K562 (cell line): ENCODE measurements at regions not wholly inside any gene's neighbourhood (a gene's known extent, or its start where the extent isn't known, plus 50 kb on each side); places are given as distances from the start of the nearest gene placed in this dataset.

Experiments used
- BRF1 ChIP-seq: IDR thresholded peaks from 3 replicates; pipeline ENCODE4 v1.6.1; 2011; ENCODE audit warnings: borderline replicate concordance, mild to moderate bottlenecking; ENCODE audit not compliant: insufficient read length; ENCODE audit errors: extremely low read depth
- CHCHD3 ChIP-seq: fragments of 250-450 bp; sonication (Bioruptor Pico); IDR thresholded peaks from 2 replicates; pipeline ENCODE4 v2.1.2; 2022; ENCODE audit warnings: mild to moderate bottlenecking
- CHD1 ChIP-seq: fragments of 200-600 bp; sonication (generic); IDR thresholded peaks from one replicate; pipeline ENCODE4 v1.6.1; 2012; ENCODE audit warnings: mild to moderate bottlenecking, moderate library complexity, low read length, inconsistent platforms
- E4F1 ChIP-seq: fragments of 250-450 bp; sonication (Bioruptor Pico); IDR thresholded peaks from 2 replicates; pipeline ENCODE4 v1.5.0; 2021; ENCODE audit warnings: mild to moderate bottlenecking, borderline replicate concordance
- FOXK2 ChIP-seq, 2 experiments: fragments of 450-650 bp; IDR thresholded peaks in 1 of 2; conservative IDR thresholded peaks in 1 of 2; 2 replicates each; pipeline ENCODE4 v1.6.1; 2016; ENCODE audit warnings: low read depth in 2 of 2, mild to moderate bottlenecking in 1 of 2
- GTF2E2 ChIP-seq: fragments of 200-800 bp; sonication (Bioruptor generic); IDR thresholded peaks from 2 replicates; pipeline ENCODE4 v1.6.1; 2016; ENCODE audit warnings: missing genetic modification characterization, missing compliant biosample characterization
- HNRNPH1 ChIP-seq: fragments of 200-400 bp; formaldehyde crosslinking; optimal IDR thresholded peaks from 2 replicates; pipeline ENCODE3; 2017; ENCODE audit warnings: low read depth, mild to moderate bottlenecking, low read length, moderate library complexity
- JUND ChIP-seq, 2 experiments: IDR thresholded peaks; 2 replicates in 1 of 2; 3 replicates in 1 of 2; pipeline ENCODE4 v1.6.1; 2011; ENCODE audit warnings: borderline replicate concordance in 2 of 2, low read depth in 2 of 2, low read length in 2 of 2, improper control_type of control experiment in 1 of 2, missing biosample characterization in 1 of 2, missing genetic modification characterization in 1 of 2, missing genetic modification reagents in 1 of 2
- LARP7 ChIP-seq: fragments of 450-650 bp; IDR thresholded peaks from 2 replicates; pipeline ENCODE4 v1.6.1; 2016
- MCM5 ChIP-seq: fragments of 450-650 bp; IDR thresholded peaks from 2 replicates; pipeline ENCODE4 v1.6.1; 2016; ENCODE audit warnings: low read depth
- MNT ChIP-seq, 2 experiments: fragments of 450-650 bp; conservative IDR thresholded peaks; 2 replicates each; pipeline ENCODE4 v1.6.1; 2017; ENCODE audit warnings: mild to moderate bottlenecking in 2 of 2, moderate library complexity in 2 of 2
- NCOR1 ChIP-seq: fragments of 450-650 bp; IDR thresholded peaks from 2 replicates; pipeline ENCODE4 v1.6.1; 2016; ENCODE audit warnings: mild to moderate bottlenecking, moderate library complexity
- NRF1 ChIP-seq, 2 experiments: fragments of 450-650 bp; IDR thresholded peaks in 1 of 2; conservative IDR thresholded peaks in 1 of 2; 2 replicates each; pipeline ENCODE4 v1.6.1; 2014; ENCODE audit warnings: mild to moderate bottlenecking in 2 of 2
- PHB2 ChIP-seq: fragments of 450-650 bp; IDR thresholded peaks from 2 replicates; pipeline ENCODE4 v1.6.1; 2017; ENCODE audit warnings: low read depth
- POLR2AphosphoS5 ChIP-seq: IDR thresholded peaks from 2 replicates; pipeline ENCODE4 v1.6.1; 2011; ENCODE audit warnings: mild to moderate bottlenecking, low read depth, low read length, moderate library complexity; ENCODE audit not compliant: control insufficient read depth, insufficient read depth
- SAFB ChIP-seq: fragments of 200-400 bp; formaldehyde crosslinking; IDR thresholded peaks from 2 replicates; pipeline ENCODE4 v1.6.1; 2017; ENCODE audit warnings: low read depth, low read length, borderline replicate concordance
- TCFL5 ChIP-seq: fragments of 250-450 bp; sonication (Bioruptor Pico); conservative IDR thresholded peaks from 2 replicates; pipeline ENCODE4 v1.6.1; 2021; ENCODE audit warnings: mild to moderate bottlenecking, moderate library complexity, matching md5 sums
- ZBTB5 ChIP-seq: fragments of 450-650 bp; IDR thresholded peaks from 2 replicates; pipeline ENCODE4 v1.6.1; 2017; ENCODE audit warnings: antibody characterized with exemption
- ZNF511 ChIP-seq: sonication (generic); formaldehyde crosslinking; IDR thresholded peaks from 2 replicates; pipeline ENCODE4 v1.8.0; 2022; ENCODE audit warnings: mild to moderate bottlenecking, missing genetic modification reagents
- ZNF561 ChIP-seq: fragments of 450-650 bp; formaldehyde crosslinking; conservative IDR thresholded peaks from 2 replicates; pipeline ENCODE4 v1.4.0; 2020; ENCODE audit warnings: mild to moderate bottlenecking, moderate library complexity
- ZNF699 ChIP-seq: fragments of 250-450 bp; sonication (Bioruptor Pico); IDR thresholded peaks from 2 replicates; pipeline ENCODE4 v1.8.0; 2021; ENCODE audit warnings: mild to moderate bottlenecking, moderate library complexity; ENCODE audit not compliant: insufficient replicate concordance

GRCh38 chr7:25495342-25496250 lies 267.3 kb upstream of the NPVF start (continued):
- TF ChIP-seq FOXK2 (conservative IDR thresholded peaks at IDR 0.05 in 1 of 2, IDR thresholded peaks at IDR 0.05 in 1 of 2; ENCODE audit: low read depth in 2 of 2) (peak; percentile 42 to 52; a peak in 2 of 4 replicates), HNRNPH1 (no peak), CHD1 (no peak), MCM5 (no peak), NRF1 (conservative IDR thresholded peaks at IDR 0.05 in 1 of 2, IDR thresholded peaks at IDR 0.05 in 1 of 2) (peak; percentile 54 to 69), E4F1 (CRISPR knock-in tag) (no peak), TCFL5 (CRISPR knock-in tag) (no peak), ZNF699 (CRISPR knock-in tag) (no peak), ZNF561 (CRISPR knock-in tag) (no peak), BRF1 (no peak), PHB2 (peak; percentile 85), GTF2E2 (no peak), LARP7 (no peak), CHCHD3 (no peak), JUND (IDR thresholded peaks at IDR 0.05; ENCODE audit: borderline replicate concordance, low read depth, low read length) (peak; percentile 73; the same call in 1 of the 2 replicates), JUND (tag; IDR thresholded peaks at IDR 0.05; ENCODE audit: borderline replicate concordance, low read depth, low read length) (peak; percentile 54; the same call in 2 of the 3 replicates), ZNF511 (CRISPR knock-in tag) (no peak), MNT (conservative IDR thresholded peaks at IDR 0.05) (peak; percentile 63 to 83), POLR2AphosphoS5 (peak; percentile 98), ZBTB5 (no peak), SAFB (no peak), NCOR1 (peak; percentile 98)
